Astrocyte (in vitro differentiated cells and primary cell): ENCODE measurements at regions not wholly inside any gene's neighbourhood (a gene's known extent, or its start where the extent isn't known, plus 50 kb on each side); places are given as distances from the start of the nearest gene placed in this dataset.

Source experiments
- DNase-seq: peaks from one replicate; pipeline ENCODE4 v3.0.0-alpha.2; 2010; ENCODE audit warnings: low read depth
- FAIRE-seq: peaks from 2 replicates; lab custom pipeline; 2011; peaks lifted over from hg19 to GRCh38; lab: Jason Lieb, UNC
- H2AFZ ChIP-seq: 2 replicates; pipeline ENCODE4 v1.6.0; 2012; ENCODE audit warnings: low read depth, low read length, inconsistent platforms
- H3K27ac ChIP-seq: 2 replicates; pipeline ENCODE4 v1.5.1; 2011; ENCODE audit warnings: low read depth, low read length, inconsistent platforms
- H3K27me3 ChIP-seq: 2 replicates; pipeline ENCODE4 v1.6.0; 2011; ENCODE audit warnings: low read length, inconsistent platforms; ENCODE audit not compliant: insufficient read depth
- H3K36me3 ChIP-seq: 2 replicates; pipeline ENCODE4 v1.5.1; 2011; ENCODE audit warnings: low read length, inconsistent platforms; ENCODE audit not compliant: insufficient read depth
- H3K4me1 ChIP-seq: 2 replicates; pipeline ENCODE4 v1.5.1; 2011; ENCODE audit warnings: low read length, inconsistent platforms; ENCODE audit not compliant: insufficient read depth
- H3K4me2 ChIP-seq: 2 replicates; pipeline ENCODE4 v1.6.0; 2012; ENCODE audit warnings: low read length, inconsistent platforms
- H3K4me3 ChIP-seq: 2 replicates; pipeline ENCODE4 v1.5.1; 2011; ENCODE audit warnings: low read depth, mild to moderate bottlenecking, low read length, inconsistent platforms; ENCODE audit not compliant: insufficient read depth
- H3K79me2 ChIP-seq: 2 replicates; pipeline ENCODE4 v1.6.0; 2012; ENCODE audit warnings: mild to moderate bottlenecking, low read length, inconsistent platforms; ENCODE audit not compliant: insufficient read depth
- H3K9ac ChIP-seq: 2 replicates; pipeline ENCODE4 v1.6.0; 2012; ENCODE audit warnings: mild to moderate bottlenecking, low read length, inconsistent platforms
- H3K9me3 ChIP-seq: 2 replicates; pipeline ENCODE4 v1.5.1; 2012; ENCODE audit warnings: low read depth, mild to moderate bottlenecking, low read length, inconsistent platforms; ENCODE audit not compliant: insufficient read depth
- H4K20me1 ChIP-seq: 2 replicates; pipeline ENCODE4 v1.6.0; 2012; ENCODE audit warnings: low read length, inconsistent platforms; ENCODE audit not compliant: insufficient read depth
- H3K27ac Mint-ChIP-seq: one replicate; pipeline ENCODE4 v1.8.0; 2021; ENCODE audit warnings: mild to moderate bottlenecking, mixed read lengths; ENCODE audit not compliant: unreplicated experiment
- H3K27me3 Mint-ChIP-seq: one replicate; pipeline ENCODE4 v1.8.0; 2021; ENCODE audit warnings: low read depth, mixed read lengths; ENCODE audit not compliant: unreplicated experiment
- H3K36me3 Mint-ChIP-seq: one replicate; pipeline ENCODE4 v1.8.0; 2021; ENCODE audit warnings: low read depth, mixed read lengths; ENCODE audit not compliant: unreplicated experiment
- H3K4me1 Mint-ChIP-seq: one replicate; pipeline ENCODE4 v1.8.0; 2021; ENCODE audit warnings: low read depth, mixed read lengths; ENCODE audit not compliant: unreplicated experiment
- H3K4me3 Mint-ChIP-seq: one replicate; pipeline ENCODE4 v1.8.0; 2021; ENCODE audit warnings: mild to moderate bottlenecking, moderate library complexity, mixed read lengths; ENCODE audit not compliant: unreplicated experiment
- H3K9me3 Mint-ChIP-seq: one replicate; pipeline ENCODE4 v1.8.0; 2021; ENCODE audit warnings: mild to moderate bottlenecking, mixed read lengths; ENCODE audit not compliant: unreplicated experiment
- CTCF ChIP-seq: IDR thresholded peaks from 2 replicates; pipeline ENCODE4 v1.5.1; 2011; ENCODE audit warnings: low read depth, mild to moderate bottlenecking, inconsistent platforms, low read length, moderate library complexity; ENCODE audit not compliant: insufficient read depth
- EZH2 ChIP-seq: IDR thresholded peaks from 2 replicates; pipeline ENCODE4 v1.6.1; 2012; ENCODE audit warnings: mild to moderate bottlenecking, low read length, inconsistent platforms; ENCODE audit not compliant: insufficient read depth

GRCh38 chr5:96527768-96528661 lies 95.0 kb upstream of the PCSK1 start:
- H3K36me3 Mint-ChIP-seq = peaks cover 2% of the 10 kb centered on the region
- no peaks in the 10 kb centered on the region for H3K4me1 Mint-ChIP-seq
- Histone ChIP-seq H3K79me2 (no peaks in the 10 kb centered on the region), H3K4me3 (no peak overlapping the region), H3K9ac (no peak overlapping the region), H3K27me3 (no peaks in the 10 kb centered on the region), H3K4me2 (no peak overlapping the region), H3K4me1 (no peaks in the 10 kb centered on the region), H3K36me3 (no peaks in the 10 kb centered on the region), H4K20me1 (no peaks in the 10 kb centered on the region), H3K9me3 (no peaks in the 10 kb centered on the region), H2AFZ (no peak overlapping the region), H3K27ac (no peak overlapping the region)
- H3K4me3 Mint-ChIP-seq = no peak overlapping the region
- H3K9me3 Mint-ChIP-seq = no peaks in the 10 kb centered on the region
- FAIRE-seq (no peak), DNase-seq (no peak)
- no peak overlapping the region for H3K27ac Mint-ChIP-seq
- peaks cover 10% of the 10 kb centered on the region for H3K27me3 Mint-ChIP-seq
- TF ChIP-seq EZH2 = no peak
- TF ChIP-seq CTCF = no peak

GRCh38 chr5:96528826-96529474 lies 95.9 kb upstream of the PCSK1 start:
- H3K27ac Mint-ChIP-seq = no peak overlapping the region
- no peaks in the 10 kb centered on the region for H3K36me3 ChIP-seq
- no peaks in the 10 kb centered on the region for H3K27me3 ChIP-seq
- H3K4me1 ChIP-seq = no peaks in the 10 kb centered on the region
- no peaks in the 10 kb centered on the region for H3K9me3 Mint-ChIP-seq
- no peak for TF ChIP-seq CTCF
- TF ChIP-seq EZH2 = no peak
- H3K4me1 Mint-ChIP-seq = no peaks in the 10 kb centered on the region
- FAIRE-seq (no peak), DNase-seq (no peak)
- H2AFZ ChIP-seq = no peak overlapping the region
- no peak overlapping the region for H3K4me3 Mint-ChIP-seq
- no peak overlapping the region for H3K4me2 ChIP-seq
- no peak overlapping the region for H3K4me3 ChIP-seq
- no peak overlapping the region for H3K27ac ChIP-seq
- peaks cover 4% of the 10 kb centered on the region for H3K27me3 Mint-ChIP-seq
- no peak overlapping the region for H3K9ac ChIP-seq
- no peaks in the 10 kb centered on the region for H3K9me3 ChIP-seq
- H4K20me1 ChIP-seq = no peaks in the 10 kb centered on the region
- H3K36me3 Mint-ChIP-seq = no peaks in the 10 kb centered on the region
- no peaks in the 10 kb centered on the region for H3K79me2 ChIP-seq
